GM18517 (cell line): ENCODE measurements at regions not wholly inside any gene's neighbourhood (a gene's known extent, or its start where the extent isn't known, plus 50 kb on each side); places are given as distances from the start of the nearest gene placed in this dataset.
"Not testable (repeated sequence)": the region's sequence is repeated elsewhere in the genome, so short reads cannot be mapped to it uniquely, and the experiment has no call there.

Experiments used
- ATAC-seq: cut with Tn5 transposase; IDR thresholded peaks from one replicate; pipeline ENCODE4 v1.9.1; 2021; ENCODE audit warnings: mild to moderate bottlenecking, moderate library complexity; ENCODE audit not compliant: unreplicated experiment

DNA sequence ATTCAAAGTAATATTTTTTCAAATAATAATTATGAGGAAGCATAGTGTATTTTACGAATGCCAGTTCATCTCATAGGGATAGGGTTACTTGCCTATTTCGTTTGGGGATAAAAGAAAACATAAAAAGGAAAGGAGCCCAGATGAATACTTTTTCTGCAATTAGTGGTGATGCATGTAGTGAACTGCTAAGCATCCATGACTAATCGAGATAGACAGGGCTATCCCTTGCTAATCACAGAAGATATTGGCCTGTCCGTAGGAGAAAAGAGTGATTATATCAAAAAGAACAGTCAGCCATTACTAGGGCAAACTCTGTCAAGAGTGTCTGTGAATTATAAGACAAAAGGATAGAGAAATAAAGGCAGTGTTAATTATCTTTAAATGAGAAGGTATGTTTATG is 746.1 kb downstream of the C4orf33 start:
- no peak for ATAC-seq

GRCh38 chr4:129852434-129852833 is 756.5 kb downstream of the C4orf33 start:
- ATAC-seq, result no peak

DNA sequence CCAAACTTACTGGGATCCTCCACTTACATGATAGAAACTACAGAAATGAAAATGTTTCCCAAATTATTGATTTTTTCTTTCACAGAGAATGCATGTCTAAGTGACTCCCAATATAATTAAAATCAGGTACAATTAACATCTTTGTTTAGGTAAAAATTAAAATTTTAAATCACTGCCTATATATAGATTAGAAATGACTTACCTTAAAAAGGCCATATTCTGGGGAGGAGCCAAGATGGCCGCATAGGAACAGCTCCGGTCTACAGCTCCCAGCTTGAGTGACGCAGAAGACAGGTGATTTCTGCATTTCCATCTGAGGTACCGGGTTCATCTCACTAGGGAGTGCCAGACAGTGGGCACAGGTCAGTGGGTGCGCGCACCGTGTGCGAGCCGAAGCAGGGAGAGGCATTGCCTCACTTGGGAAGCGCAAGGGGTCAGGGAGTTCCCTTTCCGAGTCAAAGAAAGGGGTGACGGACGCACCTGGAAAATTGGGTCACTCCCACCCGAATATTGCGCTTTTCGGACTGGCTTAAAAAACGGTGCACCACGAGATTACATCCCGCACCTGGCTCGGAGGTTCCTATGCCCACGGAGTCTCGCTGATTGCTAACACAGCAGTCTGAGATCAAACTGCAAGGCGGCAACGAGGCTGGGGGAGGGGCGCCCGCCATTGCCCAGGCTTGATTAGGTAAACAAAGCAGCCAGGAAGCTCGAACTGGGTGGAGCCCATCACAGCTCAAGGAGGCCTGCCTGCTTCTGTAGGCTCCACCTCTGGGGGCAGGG is 757.9 kb downstream of the C4orf33 start:
- not testable (repeated sequence) for ATAC-seq

DNA sequence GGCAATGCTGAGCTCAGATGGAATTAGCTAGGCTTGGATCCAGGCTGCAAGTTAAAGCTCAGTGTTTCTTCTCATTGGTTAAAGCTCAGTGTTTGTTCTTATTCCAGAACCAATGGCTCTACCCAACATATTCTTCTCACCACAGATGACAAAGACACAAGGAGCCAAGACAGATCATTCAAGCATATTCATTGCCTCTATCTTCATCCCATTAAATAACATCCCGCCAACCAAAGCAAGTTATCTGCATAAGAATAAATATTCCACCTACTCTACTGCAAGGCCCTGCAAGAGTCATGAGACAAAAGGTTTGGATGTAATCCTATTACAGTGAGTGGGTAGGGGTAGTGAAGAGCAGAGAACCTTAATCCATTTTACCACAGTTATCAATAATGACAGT is 766.5 kb downstream of the C4orf33 start:
- ATAC-seq, result no peak

DNA sequence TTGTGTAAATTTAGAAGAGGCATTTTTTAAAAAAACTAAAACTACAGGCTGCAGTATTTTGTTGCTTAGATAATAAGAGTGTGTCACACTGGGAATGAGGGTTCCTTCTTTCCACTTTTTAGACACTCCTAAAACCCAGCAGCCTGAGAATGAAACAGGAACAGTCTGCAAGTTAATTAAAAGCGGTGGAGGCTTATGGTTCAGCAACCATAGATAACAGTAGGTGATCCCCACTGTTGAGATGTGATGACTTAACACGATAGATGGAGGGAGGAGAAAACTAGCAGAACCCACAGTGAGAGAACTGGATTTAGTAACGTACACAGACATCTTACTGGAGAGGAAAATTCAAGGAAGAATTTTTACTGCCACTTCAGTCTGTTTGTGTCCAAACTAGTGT is 767.3 kb downstream of the C4orf33 start:
- ATAC-seq, result no peak

DNA sequence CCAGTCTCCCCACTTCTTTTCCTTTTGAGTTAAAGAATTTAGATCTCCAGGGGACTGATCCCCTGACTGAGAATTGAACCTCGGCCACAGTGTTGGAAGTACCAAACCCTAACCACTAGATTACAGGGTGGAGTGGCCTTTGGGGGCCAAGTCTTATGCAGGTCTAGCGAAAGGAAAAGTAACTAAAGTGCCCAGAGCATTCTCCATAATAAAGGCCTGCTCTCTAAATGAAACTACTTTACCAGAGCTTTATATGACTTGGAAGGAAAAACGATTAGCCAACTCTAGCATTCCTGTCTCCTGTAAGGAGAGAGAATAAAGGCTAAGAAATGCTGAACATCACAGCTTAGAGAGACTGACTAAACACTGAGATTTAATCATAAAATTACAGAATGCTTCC is 788.0 kb downstream of the C4orf33 start:
- ATAC-seq, result no peak

DNA sequence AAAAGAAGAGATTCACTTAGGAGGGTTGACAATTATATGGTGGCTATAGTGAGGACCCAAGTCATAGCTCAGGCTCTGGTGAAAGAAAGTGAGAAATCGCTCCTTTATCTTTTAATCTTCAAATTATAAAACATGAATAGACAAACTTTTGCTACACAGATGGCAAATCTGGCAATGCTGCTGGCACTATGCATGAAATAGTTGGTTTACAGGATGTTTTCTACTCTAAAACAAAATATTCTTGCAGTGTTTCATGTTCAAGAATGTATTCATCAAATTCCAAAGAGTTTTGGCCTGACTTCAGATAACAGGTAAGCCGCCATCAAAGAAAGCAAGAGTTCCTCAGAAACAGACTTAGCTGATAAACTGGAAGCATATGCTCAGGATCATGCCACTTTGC is 801.2 kb downstream of the C4orf33 start:
- ATAC-seq, result no peak

- ATAC-seq, result no peak
Measured at GRCh38 chr4:129899849-129900248, 803.9 kb downstream of the C4orf33 start.

GRCh38 chr4:129900430-129900953 is 804.5 kb downstream of the C4orf33 start:
- no peak for ATAC-seq

- no peak for ATAC-seq
Measured at GRCh38 chr4:129901205-129901604, 805.3 kb downstream of the C4orf33 start.

GRCh38 chr4:129903861-129904260 is 807.9 kb downstream of the C4orf33 start:
- ATAC-seq, result no peak

DNA sequence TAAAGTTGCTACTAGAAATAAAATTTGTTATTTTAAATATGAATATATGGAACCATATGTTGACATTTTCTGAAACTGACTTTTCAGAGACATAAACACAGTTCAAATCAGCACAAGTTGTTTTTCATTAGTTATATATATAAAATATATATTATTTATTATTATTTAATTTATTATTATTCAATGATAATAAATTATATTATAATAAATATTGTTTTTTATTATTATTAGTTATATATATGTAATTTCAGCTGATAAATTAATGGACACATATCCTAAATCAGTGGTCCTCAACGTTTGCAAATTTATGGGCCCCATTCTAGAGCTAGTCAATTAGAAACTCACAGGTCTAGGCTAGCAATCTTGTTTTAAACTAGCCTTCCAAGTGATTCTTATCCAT is 809.3 kb downstream of the C4orf33 start:
- no peak for ATAC-seq

DNA sequence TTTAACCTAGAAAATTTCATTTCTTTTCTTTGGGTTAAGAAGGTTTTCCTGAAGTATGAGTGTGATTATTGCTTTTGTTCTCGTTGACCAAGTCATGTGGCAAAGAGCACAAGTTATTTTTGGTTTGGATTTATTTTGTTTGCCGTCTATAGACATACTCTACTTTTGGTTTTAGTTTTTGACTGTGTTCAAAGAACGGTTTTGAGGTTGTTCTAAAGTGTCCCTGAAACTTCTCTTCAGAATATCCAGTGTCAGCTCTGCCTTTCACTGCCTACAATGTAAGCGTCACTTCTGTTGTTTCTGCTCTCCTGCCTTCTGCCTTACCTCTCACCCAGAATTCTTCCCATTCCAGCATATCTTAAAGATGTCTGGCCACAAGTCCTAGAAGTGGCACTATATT is 812.2 kb downstream of the C4orf33 start:
- no peak for ATAC-seq

DNA sequence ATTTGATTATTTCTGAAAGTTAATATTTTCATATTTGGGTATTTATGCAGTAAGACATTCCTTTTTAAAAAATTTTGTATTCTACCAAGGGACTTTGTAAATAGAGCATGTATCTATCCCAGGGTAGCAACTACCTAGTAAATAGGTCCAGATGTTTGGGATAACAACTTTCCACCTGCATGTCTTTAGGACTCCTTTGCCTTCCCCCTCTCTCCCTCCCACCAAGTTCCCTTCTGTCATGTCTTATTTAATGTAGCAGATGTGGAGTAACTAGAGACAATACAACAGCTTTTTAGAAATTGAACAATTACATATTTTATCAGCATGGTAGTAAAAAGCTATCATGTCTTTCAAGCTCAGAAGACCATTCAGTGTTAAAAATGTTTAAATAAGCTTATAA is 821.0 kb downstream of the C4orf33 start:
- ATAC-seq, result no peak

- ATAC-seq, result no peak
Measured at GRCh38 chr4:129917651-129918050, 821.7 kb downstream of the C4orf33 start.

DNA sequence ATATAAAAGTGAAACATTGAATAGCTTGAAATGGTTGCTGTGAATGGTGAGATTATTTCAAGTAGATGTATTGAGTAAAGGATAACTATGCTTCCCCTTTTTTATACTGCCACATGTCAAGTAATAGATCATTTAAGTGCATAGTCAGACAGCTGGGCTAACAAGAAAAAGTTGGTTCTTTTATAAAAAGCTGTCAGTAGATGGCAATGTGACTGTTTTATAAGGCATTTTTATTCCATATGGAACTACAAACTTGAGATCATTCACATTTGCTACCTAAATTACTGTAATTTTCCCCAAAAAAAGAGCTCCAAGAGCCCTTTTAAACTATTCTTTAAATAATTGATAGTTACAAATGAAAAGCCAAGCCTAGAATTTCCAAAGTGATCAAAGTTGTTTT is 831.0 kb downstream of the C4orf33 start:
- no peak for ATAC-seq

GRCh38 chr4:129929052-129929451 is 833.1 kb downstream of the C4orf33 start:
- ATAC-seq, result no peak

GRCh38 chr4:129929984-129930383 is 834.0 kb downstream of the C4orf33 start:
- ATAC-seq, result no peak

DNA sequence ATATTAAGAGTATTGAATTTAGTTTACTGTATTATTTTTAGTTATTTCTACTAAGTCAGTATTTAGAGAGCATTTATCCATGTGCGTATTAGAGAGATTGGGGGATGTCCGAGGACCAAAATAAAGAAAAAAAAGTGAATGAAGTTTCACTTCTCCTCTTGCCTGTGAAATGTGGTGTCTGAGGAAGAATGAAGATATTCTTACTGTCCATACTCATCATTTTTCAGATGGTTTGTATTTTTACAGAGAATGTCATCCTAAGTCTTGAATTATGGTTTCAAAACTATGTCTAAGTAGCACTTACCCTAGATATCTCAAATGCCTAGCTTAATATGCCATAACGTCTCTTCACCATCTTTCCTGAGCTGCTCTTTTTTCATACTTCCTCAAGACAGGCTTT is 854.3 kb downstream of the C4orf33 start:
- no peak for ATAC-seq

- no peak for ATAC-seq
Measured at GRCh38 chr4:129966175-129966574, 870.2 kb downstream of the C4orf33 start.

DNA sequence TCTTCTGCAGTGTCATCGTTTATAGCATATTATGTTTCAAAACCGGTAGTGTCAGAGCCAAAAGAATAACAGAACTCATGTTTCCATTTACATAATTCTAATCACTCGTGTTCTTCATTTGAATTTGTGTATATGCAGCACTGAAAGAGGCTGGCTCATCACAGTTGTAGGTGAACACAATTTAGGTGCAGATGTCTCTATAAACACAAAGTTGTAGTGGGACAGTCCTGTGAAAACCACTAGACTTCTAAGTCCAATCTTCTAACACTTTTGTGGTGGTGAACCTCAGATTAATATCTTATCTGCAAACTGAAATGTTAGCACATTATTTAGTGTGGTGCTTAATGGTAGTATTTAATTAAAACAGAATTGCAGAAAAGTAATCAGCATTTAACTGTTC is 872.4 kb downstream of the C4orf33 start:
- ATAC-seq, result no peak

DNA sequence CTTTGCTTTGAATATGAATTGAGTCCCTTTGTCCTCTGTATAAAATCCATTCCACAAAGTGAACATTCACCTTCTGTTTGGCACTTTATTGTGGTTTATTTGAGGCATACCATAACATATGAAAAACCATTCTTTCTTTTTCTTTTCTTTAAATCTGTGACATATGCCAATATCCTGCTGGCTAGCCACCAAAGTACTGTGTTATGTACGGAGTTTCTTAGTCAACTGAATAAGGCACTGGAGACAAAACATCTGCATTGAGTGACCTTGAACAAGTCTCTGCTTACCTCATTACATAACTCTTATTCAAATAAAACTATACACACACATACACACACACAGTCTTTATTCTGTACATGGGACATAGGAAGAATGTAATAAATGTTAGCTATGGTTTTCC is 872.8 kb downstream of the C4orf33 start:
- ATAC-seq, result no peak

- ATAC-seq, result no peak
Measured at GRCh38 chr4:129970801-129971200, 874.8 kb downstream of the C4orf33 start.
